RWPE1 (cell line): ENCODE measurements at regions not wholly inside any gene's neighbourhood (a gene's known extent, or its start where the extent isn't known, plus 50 kb on each side); places are given as distances from the start of the nearest gene placed in this dataset.

ENCODE experiments used
- CTCF ChIA-PET: fragments of 350-600 bp; sonication (Branson Sonifier 250); formaldehyde crosslinking; extraction: SDS; loops from one replicate; lab custom pipeline; 2021; lab: Yijun Ruan, JAX
- POLR2A ChIA-PET: fragments of 400-600 bp; formaldehyde crosslinking; extraction: SDS; loops from one replicate; lab custom pipeline; 2020; ENCODE audit warnings: antibody characterized with exemption; ENCODE audit not compliant: low non-redundant PET; lab: Yijun Ruan, JAX
- DNase-seq: peaks from one replicate; pipeline ENCODE4 v3.0.0; 2012; ENCODE audit warnings: low spot score
- H3K27ac ChIP-seq: fragments of 450-650 bp; 2 replicates; pipeline ENCODE4 v1.5.1; 2017
- TF ChIP-seq, protein P1 (sequence below): fragments of 450-650 bp; conservative IDR thresholded peaks from 2 replicates; pipeline ENCODE4 v1.5.1; 2017; ENCODE audit warnings: low read depth, mild to moderate bottlenecking

DNA sequence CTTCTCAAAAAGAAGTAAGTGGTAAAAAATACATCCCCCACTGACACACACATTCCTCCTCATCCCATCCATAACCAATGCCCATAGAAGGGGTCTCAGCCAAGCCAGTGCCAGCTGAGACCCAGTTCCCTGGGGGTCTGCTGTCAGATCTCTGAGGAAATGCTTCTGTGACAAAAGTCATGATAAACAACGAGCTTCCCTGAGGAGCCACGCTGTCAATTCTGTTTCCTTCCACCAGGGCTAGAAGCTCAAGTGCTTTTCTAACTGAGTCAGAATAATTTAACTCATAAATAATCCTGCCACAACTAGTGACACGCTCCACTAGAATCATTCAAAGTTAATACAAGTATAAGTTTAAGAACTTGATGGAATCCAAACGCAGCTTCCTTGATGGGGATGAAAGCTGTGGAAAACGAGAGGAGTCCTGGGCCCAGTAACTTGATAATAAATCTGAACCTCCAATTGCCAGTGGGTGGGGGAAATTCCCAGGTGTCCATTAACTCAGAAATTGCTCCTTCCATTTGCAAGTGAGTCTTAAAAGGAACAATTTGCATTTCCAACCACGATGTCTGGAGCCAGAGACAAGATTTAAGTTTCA lies 348.7 kb upstream of the LMCD1 start:
- CTCF ChIA-PET: interaction anchor here (0.6 kb wide), 1 partner anchor 112 kb away, joined by 3 read pairs; no protein-coding TSS in a partner anchor
- TF ChIP-seq, protein P1, sequence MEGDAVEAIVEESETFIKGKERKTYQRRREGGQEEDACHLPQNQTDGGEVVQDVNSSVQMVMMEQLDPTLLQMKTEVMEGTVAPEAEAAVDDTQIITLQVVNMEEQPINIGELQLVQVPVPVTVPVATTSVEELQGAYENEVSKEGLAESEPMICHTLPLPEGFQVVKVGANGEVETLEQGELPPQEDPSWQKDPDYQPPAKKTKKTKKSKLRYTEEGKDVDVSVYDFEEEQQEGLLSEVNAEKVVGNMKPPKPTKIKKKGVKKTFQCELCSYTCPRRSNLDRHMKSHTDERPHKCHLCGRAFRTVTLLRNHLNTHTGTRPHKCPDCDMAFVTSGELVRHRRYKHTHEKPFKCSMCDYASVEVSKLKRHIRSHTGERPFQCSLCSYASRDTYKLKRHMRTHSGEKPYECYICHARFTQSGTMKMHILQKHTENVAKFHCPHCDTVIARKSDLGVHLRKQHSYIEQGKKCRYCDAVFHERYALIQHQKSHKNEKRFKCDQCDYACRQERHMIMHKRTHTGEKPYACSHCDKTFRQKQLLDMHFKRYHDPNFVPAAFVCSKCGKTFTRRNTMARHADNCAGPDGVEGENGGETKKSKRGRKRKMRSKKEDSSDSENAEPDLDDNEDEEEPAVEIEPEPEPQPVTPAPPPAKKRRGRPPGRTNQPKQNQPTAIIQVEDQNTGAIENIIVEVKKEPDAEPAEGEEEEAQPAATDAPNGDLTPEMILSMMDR: no peak
- no peak overlapping the region for H3K27ac ChIP-seq
- DNase-seq: no peak
- POLR2A ChIA-PET: no interaction called here

DNA sequence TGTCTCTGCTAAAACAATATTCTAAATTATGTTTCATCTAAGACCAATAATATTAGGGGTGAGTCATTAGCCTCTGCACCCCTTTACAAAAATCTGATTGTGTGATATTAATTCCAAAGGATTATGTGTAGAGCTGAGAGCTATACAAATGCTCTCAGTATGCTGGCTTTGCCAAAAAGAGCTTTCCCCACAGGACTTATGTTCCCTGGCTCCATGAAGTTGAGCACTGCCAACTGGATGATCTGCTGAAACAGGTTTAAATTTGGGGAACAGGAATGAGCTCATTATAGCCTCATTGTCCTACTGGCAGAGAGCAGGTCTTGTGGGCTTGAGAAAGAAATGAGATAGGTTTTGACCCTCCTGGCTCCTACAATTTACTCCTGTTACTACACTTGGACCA lies 347.8 kb upstream of the LMCD1 start:
- TF ChIP-seq, protein P1: no peak
- ChIA-PET CTCF (no interaction called here), POLR2A (no interaction called here)
- no peak for DNase-seq
- no peak overlapping the region for H3K27ac ChIP-seq

DNA sequence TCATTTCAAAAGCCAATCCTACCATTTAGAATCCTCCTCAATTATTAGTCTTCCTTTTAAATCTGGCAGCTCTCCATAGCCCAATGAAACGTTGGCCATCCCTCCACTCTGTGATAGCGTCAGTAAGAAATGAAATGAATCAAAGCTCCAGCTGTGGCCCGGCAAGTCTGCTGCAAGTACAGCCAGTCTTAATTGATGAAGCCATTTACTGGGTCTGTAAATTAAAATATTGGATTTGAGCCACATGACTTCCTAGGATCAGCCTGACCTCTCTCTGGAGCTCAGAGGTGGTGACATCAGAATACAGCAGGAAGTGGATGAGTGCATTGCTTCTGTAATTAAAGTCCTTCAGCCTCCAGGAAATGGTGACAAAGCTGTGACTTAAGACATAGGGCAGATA lies 347.0 kb upstream of the LMCD1 start:
- TF ChIP-seq, protein P1: no peak
- ChIA-PET POLR2A (no interaction called here), CTCF (no interaction called here)
- DNase-seq: no peak
- H3K27ac ChIP-seq: no peak overlapping the region

DNA sequence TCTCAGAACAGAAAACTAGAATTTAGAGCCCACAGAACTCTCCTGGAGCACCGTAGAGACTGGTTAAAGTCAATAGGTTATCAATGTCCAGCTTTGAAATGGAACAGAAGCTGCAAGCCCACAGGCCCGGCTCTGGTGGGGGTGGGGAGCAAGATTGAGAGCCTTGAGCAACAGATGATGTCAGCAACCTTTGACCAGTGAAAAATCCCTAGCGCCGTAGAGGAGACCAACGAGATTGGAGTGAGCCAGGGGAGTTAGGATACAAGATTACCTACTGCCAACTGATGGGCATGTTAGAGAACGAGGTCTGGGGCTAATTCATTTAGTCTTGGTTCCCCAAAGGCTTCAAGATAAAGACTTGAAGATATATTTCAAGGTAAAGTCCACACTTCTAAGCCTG lies 345.5 kb upstream of the LMCD1 start:
- no peak for DNase-seq
- CTCF ChIA-PET: no interaction called here
- TF ChIP-seq, protein P1: no peak

DNA sequence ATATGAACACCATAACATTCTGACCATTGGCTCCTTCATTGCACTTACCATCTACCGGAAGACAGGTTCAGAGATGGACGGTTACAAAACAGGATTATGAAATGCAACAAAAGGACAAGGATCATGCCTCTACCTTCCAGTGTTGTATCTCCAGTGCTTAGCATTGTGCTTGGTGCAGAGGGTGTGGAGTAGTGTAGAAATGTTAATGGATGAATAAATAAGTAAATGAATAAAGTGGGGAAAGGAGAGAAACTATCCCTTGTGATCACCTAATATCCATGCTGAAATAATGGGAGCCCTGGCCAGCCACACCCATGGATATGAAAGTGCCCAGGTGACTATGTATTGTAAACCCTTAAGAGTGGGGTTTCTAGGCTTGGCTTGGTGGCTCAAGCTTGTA lies 344.8 kb upstream of the LMCD1 start:
- ChIA-PET CTCF (interaction anchor here (0.6 kb wide), 1 partner anchor 1656 kb away, joined by 5 read pairs; no protein-coding TSS in a partner anchor), POLR2A (no interaction called here)
- TF ChIP-seq, protein P1: no peak

More for the DNA sequence above, 345.5 kb upstream of the LMCD1 start:
- POLR2A ChIA-PET: no interaction called here
- H3K27ac ChIP-seq: no peak overlapping the region

DNA sequence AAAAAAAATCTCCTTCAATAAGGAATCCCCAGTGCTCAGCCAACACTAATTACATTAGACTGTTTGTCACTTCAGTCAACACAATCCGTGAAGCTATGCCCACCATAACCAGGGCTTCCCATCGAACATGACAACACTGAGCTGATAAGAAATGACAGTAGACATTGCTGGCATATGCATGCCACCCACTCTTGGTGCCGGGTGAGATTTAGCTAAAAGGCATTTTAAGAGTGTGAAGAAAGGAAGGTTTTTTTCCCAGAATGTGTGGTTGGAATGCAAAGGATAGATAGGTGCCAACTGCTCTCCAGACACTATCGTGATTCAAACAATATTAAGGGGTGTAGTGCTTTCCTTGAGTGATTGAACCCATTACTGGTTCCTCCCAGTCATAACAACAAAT lies 344.0 kb upstream of the LMCD1 start:
- DNase-seq: no peak
- CTCF ChIA-PET: no interaction called here
- POLR2A ChIA-PET: no interaction called here
- TF ChIP-seq, protein P1: no peak
- no peak overlapping the region for H3K27ac ChIP-seq

More for the DNA sequence above, 344.8 kb upstream of the LMCD1 start:
- DNase-seq: no peak
- H3K27ac ChIP-seq: no peak overlapping the region

DNA sequence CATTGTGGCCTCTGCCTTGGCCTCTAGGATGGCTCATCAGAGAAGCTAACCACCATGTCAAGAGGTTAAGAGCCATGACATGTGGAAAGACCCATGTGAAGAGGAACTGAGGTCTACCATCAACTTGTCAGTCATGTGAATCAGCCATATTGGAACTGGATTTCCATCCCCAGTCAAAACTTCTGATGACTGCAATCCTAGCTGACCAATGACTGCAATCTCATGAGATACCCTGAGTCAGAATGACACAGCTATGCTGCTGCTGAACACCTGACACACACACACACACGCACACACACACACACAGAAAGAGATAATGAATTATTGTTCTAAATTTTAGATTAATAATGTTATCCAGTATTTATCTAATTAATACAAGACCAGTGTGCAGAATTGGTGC lies 337.5 kb upstream of the LMCD1 start:
- DNase-seq: no peak
- ChIA-PET POLR2A (no interaction called here), CTCF (no interaction called here)
- no peak overlapping the region for H3K27ac ChIP-seq
- TF ChIP-seq, protein P1: no peak
